ENCODE measurements at regions not wholly inside any gene's neighbourhood (a gene's known extent, or its start where the extent isn't known, plus 50 kb on each side); places are given as distances from the start of the nearest gene placed in this dataset.

DNA sequence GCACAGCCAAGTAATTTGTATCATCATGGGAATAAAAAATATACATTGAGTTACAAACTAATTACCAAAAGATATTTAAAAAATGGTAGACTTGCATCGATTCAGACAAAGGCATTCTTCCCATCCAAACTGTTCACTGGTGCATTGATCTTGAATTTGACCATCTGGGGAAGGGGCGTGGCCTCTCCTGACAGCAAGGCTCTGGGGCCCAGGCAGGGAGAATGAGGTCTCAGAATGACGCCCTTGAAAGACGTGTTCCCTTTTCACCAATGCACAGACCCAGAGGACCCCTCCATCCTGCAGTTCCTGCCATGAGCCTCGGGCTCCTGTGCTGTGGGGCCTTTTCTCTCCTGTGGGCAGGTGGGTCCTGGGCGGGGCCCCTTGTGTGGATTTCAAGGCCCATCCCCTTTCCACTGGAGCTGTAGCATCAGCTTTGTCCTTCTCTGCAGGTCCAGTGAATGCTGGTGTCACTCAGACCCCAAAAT is 91.1 kb upstream of the PRSS58 start:
- DNase-seq (ENCODE audit: low read depth): no peak
- H3K4me3 ChIP-seq (ENCODE audit: low read length): no peak overlapping the region
- TF ChIP-seq, protein P1, sequence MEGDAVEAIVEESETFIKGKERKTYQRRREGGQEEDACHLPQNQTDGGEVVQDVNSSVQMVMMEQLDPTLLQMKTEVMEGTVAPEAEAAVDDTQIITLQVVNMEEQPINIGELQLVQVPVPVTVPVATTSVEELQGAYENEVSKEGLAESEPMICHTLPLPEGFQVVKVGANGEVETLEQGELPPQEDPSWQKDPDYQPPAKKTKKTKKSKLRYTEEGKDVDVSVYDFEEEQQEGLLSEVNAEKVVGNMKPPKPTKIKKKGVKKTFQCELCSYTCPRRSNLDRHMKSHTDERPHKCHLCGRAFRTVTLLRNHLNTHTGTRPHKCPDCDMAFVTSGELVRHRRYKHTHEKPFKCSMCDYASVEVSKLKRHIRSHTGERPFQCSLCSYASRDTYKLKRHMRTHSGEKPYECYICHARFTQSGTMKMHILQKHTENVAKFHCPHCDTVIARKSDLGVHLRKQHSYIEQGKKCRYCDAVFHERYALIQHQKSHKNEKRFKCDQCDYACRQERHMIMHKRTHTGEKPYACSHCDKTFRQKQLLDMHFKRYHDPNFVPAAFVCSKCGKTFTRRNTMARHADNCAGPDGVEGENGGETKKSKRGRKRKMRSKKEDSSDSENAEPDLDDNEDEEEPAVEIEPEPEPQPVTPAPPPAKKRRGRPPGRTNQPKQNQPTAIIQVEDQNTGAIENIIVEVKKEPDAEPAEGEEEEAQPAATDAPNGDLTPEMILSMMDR (conservative IDR thresholded peaks at IDR 0.05; ENCODE audit: low read depth, low read length): no peak

DNA sequence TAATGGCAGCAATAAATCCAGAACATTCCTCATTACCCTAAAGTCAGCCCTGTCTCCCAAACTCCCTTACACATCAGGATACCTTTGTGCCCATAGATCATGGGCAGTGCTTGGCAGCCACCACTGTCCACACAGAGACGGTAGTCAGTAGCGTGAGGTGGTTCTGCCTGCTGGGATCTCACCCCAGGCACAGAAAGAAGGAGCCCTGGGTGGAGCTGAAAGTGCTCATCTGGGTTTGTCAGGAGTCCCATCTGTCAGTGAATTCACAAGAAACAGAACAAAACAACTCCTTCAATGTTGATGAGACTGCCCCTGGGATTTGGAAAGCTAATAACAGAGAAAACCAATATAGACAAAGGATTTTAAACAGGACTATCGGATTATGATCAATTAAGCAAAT is 90.2 kb upstream of the PRSS58 start:
- no peak overlapping the region for H3K4me3 ChIP-seq (ENCODE audit: low read length)
- TF ChIP-seq, protein P1 (conservative IDR thresholded peaks at IDR 0.05; ENCODE audit: low read depth, low read length): no peak
- DNase-seq (ENCODE audit: low read depth): no peak

DNA sequence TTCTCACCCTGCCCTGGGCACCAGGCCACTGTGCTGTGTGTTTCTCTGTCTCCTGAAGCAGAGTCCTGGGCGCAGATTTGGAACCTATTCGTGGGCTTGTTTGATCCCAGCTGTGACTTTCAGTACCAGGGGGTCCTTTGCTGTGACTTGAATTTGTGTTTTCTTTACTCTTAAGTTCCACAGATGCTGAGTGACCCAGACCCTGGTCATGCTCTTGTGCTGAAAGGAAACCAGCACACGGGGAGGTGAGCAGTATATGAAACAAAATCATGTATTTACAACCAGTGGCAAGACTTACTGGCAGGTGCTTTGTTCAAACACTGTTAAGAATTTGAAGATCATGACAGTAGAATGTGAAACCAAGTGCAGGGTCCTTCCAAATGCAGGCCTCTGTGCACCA is 89.2 kb upstream of the PRSS58 start:
- no peak overlapping the region for H3K4me3 ChIP-seq (ENCODE audit: low read length)
- TF ChIP-seq, protein P1 (conservative IDR thresholded peaks at IDR 0.05; ENCODE audit: low read depth, low read length): no peak
- no peak for DNase-seq (ENCODE audit: low read depth)

DNA sequence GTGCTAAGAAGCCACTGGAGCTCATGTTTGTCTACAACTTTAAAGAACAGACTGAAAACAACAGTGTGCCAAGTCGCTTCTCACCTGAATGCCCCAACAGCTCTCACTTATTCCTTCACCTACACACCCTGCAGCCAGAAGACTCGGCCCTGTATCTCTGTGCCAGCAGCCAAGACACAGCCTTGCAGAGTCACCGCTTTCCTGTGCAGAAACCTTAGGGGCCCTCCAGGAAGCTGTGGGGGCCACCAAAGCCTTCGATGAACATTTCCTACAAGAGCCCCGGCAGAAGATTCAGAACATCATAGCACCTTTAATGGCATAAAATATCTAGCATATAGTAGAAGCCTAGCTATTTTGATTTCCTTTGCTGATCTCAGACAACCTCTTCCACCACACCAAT is 88.0 kb upstream of the PRSS58 start:
- no peak for DNase-seq (ENCODE audit: low read depth)
- TF ChIP-seq, protein P1 (conservative IDR thresholded peaks at IDR 0.05; ENCODE audit: low read depth, low read length): no peak
- H3K4me3 ChIP-seq (ENCODE audit: low read length): no peak overlapping the region

DNA sequence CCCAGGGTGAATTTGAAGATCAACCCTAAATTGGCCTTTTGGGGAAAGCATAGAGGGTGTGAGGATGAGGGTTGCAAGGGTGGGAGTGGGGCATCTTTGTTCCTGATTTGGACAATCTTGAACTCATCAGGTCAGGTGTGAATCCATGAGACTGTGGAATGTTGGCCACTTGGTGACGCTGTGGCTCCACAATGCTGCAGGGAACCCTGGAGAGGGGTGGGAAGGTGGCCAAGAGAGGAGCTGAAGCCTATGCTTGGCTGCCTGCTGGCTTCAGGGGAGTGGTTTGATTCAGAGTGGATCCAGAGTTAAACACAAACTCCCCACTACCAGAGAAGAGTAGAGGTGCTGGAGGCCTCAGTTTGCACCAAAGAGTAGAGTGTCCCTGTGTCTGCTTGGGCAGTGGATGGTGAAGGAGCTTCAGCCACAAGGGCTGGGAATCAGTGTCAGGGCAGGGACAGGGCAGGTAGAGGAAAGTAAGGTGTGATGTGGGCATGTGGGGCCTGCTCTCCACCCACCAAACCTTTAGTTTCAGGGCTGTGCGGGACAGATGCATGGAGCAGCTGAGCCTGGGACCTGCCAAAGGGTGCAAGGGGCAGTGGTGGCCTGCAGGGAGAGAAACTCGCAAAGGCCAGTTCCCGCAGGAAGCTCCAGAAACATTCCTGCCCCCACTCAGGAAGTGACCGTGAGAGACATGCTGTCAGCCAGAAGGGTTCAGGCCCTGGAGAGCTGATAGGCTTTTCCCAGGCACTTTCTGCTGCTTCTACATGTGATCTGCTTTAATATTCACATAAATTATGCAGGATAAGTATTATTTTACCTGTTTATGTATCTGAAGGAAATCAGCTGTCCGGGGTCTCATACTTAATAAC is 81.0 kb upstream of the PRSS58 start:
- TF ChIP-seq, protein P1 (conservative IDR thresholded peaks at IDR 0.05; ENCODE audit: low read depth, low read length): peak; percentile 63
- no peak for DNase-seq (ENCODE audit: low read depth)
- H3K4me3 ChIP-seq (ENCODE audit: low read length): no peak overlapping the region

DNA sequence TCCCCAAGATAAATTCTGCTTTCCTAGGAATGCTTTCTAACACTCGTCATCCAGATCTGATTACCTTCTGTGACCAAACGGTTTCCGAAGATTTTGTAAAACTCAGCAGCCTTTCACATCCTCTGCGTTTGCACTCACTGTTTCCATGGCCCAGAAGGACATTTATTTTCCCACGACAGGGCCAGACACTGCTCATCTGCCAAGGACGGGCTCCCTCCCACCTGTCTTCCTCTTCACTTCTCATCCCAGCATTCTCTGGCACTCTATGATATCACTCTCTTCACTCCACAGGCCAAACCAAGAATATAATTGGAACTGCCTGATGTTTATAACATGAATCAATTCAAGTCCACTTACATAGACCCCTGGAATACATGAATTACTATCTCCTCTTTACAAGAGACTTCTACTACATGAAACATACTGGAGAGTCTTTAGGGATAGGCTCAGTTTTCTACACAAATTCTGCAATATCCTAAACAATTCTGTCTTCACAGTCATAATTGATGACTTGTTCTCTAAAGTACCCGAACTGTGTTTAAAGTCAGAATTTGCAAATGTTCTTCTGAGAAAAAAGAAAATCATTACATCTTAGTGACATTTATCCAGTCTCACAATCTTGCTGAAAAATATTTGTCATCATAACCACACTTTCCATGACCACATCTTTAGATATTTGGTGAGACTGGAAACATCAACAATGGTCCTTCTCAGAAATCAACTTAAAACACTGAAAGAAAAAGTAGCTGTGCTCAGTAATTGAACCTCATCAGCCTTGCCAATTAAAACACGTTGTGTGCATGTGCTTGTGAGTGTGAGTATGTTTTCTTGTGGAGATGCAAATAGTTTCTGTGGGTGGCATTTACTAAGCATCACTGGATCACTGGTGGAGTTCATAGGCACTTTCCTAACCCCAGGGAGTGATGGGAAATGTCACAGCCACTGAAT is 79.5 kb upstream of the PRSS58 start:
- no peak for DNase-seq (ENCODE audit: low read depth)
- TF ChIP-seq, protein P1 (conservative IDR thresholded peaks at IDR 0.05; ENCODE audit: low read depth, low read length): no peak
- H3K4me3 ChIP-seq (ENCODE audit: low read length): no peak overlapping the region
